ENCODE measurements at regions not wholly inside any gene's neighbourhood (a gene's known extent, or its start where the extent isn't known, plus 50 kb on each side); places are given as distances from the start of the nearest gene placed in this dataset.

DNA sequence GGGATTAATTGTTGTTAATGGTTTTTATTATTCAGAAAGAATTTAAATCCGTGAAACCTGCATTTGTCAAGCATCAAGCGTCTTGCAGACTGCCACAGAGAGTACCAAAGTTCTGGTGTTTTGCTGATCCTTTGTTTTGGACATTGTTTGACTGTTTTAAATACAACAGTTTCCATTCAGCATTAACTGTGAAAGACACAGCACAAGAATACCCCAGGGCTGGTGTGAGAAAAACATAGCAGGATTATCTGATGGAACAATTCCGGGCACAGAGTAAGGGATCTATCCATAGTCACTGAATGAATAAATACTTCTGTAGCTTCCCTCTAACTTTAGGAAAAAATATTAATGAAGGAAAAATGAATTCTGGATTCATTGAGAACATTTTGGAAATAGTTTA is 202.3 kb downstream of the LTN1 start:
- Histone ChIP-seq H3K36me3 (no peaks in the 10 kb centered on the region), H3K9me3 (no peaks in the 10 kb centered on the region), H3K27me3 (no peaks in the 10 kb centered on the region), H3K4me3 (no peak overlapping the region), H3K27ac (no peak overlapping the region), H3K4me1 (no peaks in the 10 kb centered on the region)
- no peak for DNase-seq
- TF ChIP-seq POLR2A (IDR thresholded peaks at IDR 0.05), result no peak
- TF ChIP-seq, protein P1, sequence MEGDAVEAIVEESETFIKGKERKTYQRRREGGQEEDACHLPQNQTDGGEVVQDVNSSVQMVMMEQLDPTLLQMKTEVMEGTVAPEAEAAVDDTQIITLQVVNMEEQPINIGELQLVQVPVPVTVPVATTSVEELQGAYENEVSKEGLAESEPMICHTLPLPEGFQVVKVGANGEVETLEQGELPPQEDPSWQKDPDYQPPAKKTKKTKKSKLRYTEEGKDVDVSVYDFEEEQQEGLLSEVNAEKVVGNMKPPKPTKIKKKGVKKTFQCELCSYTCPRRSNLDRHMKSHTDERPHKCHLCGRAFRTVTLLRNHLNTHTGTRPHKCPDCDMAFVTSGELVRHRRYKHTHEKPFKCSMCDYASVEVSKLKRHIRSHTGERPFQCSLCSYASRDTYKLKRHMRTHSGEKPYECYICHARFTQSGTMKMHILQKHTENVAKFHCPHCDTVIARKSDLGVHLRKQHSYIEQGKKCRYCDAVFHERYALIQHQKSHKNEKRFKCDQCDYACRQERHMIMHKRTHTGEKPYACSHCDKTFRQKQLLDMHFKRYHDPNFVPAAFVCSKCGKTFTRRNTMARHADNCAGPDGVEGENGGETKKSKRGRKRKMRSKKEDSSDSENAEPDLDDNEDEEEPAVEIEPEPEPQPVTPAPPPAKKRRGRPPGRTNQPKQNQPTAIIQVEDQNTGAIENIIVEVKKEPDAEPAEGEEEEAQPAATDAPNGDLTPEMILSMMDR (IDR thresholded peaks at IDR 0.05), result no peak
- intact Hi-C loops (cut with DNase I; ENCODE audit: low total_unique reads), result no loop called here

DNA sequence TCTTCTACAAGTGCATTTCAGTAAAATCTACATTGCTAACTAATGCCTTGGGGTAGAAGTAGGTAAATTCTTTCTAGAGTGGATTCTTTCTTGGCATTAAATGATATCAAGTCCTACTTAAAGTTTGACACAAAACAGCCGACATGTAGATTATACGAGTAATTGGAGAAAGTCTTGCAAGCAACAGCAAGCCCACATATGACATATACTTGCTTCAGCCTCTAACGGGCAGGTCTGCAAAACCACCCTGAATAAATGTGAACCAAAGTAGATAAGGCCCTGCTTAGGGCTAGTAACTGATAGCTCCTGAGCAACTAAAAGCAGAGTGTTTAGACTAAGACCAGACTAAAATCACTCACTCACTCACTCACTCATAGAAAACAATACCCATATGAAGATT is 203.2 kb downstream of the LTN1 start:
- no peak for TF ChIP-seq POLR2A (IDR thresholded peaks at IDR 0.05)
- TF ChIP-seq, protein P1 (IDR thresholded peaks at IDR 0.05), result no peak
- no peaks in the 10 kb centered on the region for H3K27me3 ChIP-seq
- intact Hi-C loops (cut with DNase I; ENCODE audit: low total_unique reads), result no loop called here
- H3K36me3 ChIP-seq, result no peaks in the 10 kb centered on the region
- DNase-seq, result no peak
- no peak overlapping the region for H3K27ac ChIP-seq
- H3K9me3 ChIP-seq, result no peaks in the 10 kb centered on the region
- no peaks in the 10 kb centered on the region for H3K4me1 ChIP-seq
- no peak overlapping the region for H3K4me3 ChIP-seq

DNA sequence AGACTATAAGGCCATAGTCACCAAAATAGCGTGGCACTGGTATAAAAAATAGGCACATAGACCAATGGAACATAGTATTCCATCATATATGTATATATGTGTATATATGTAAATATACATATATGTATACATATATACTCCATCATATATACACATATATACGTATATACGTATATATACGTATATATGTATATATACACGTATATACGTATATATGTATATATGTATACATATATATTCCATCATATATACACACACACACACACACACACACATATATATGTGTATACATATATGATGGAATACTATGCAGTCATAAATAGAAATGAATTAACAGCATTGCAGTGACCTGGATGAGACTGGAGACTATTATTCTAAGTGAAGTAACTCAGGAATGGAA is 204.6 kb downstream of the LTN1 start:
- intact Hi-C loops (cut with DNase I; ENCODE audit: low total_unique reads), result no loop called here

DNA sequence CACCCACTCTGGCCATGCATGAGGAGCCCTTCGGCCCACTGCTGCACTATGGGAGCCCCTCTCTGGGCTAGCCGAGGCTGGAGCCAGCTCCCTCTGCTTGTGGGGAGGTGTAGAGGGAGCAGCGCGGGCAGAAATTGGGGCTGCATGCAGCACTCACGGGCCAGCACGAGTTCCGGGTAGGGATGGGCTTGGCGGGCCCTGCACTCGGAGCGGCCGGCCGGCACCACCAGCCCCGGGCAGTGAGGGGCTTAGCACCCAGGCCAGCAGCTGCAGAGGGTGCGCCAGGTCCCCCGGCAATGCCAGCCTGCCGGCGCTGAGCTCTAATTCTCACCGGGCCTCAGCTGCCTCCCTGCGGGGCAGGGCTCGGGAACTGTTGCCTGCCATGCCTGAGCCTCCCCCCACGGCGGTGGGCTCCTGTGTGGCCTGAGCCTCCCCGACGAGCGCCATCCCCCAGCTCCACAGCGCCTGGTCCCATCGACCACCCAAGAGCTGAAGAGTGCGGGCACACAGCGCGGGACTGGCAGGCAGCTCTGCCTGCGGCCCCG is 209.0 kb downstream of the LTN1 start:
- intact Hi-C loops (cut with DNase I; ENCODE audit: low total_unique reads), result no loop called here

More for the DNA sequence above, 204.6 kb downstream of the LTN1 start:
- Histone ChIP-seq H3K36me3 (no peaks in the 10 kb centered on the region), H3K4me1 (no peaks in the 10 kb centered on the region), H3K27ac (no peak overlapping the region), H3K4me3 (no peak overlapping the region), H3K27me3 (no peaks in the 10 kb centered on the region), H3K9me3 (no peaks in the 10 kb centered on the region)
- TF ChIP-seq, protein P1 (IDR thresholded peaks at IDR 0.05), result no peak
- TF ChIP-seq POLR2A (IDR thresholded peaks at IDR 0.05), result no peak
- DNase-seq, result no peak

DNA sequence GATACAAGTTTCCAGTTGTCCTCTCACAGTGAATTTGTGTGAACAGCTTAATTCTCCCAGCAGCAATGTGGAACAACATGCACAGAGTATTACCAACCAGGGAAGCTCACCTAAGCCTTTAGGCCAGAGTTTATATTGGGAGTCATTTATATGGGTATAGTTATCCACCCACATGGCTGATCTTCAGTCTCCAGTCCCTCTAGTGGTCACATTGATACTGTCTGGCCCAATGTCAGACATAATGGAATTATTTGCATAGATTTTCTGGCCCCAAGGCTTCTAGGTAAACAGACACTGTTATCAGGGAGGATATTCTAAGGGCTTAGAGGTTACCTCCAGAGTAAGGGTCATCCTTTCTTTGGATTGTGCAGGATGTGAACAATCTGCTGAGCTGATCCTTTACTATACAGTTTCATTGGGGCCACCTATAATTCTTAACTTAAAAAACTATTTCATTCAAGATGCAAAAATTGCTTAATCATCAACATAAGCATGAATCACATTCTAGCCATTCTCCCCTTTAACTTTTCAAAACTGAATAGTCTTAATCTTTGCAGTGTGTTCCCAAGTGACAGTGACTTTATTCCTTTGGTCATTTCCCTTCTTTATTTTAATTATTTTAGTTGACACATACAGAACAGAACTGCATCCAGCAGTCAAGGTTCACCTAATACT is 210.9 kb downstream of the LTN1 start:
- intact Hi-C loops (cut with DNase I; ENCODE audit: low total_unique reads), result no loop called here
- H3K27ac ChIP-seq, result no peak overlapping the region

More for the DNA sequence above, 209.0 kb downstream of the LTN1 start:
- Histone ChIP-seq H3K27me3 (no peaks in the 10 kb centered on the region), H3K4me3 (no peak overlapping the region), H3K27ac (no peak overlapping the region), H3K9me3 (no peaks in the 10 kb centered on the region), H3K4me1 (no peaks in the 10 kb centered on the region), H3K36me3 (no peaks in the 10 kb centered on the region)
- DNase-seq, result no peak
- TF ChIP-seq POLR2A (IDR thresholded peaks at IDR 0.05), result no peak
- TF ChIP-seq, protein P1 (IDR thresholded peaks at IDR 0.05), result no peak

More for the DNA sequence above, 210.9 kb downstream of the LTN1 start:
- Histone ChIP-seq H3K36me3 (no peaks in the 10 kb centered on the region), H3K4me1 (no peaks in the 10 kb centered on the region), H3K9me3 (no peaks in the 10 kb centered on the region), H3K4me3 (no peak overlapping the region), H3K27me3 (no peaks in the 10 kb centered on the region)
- TF ChIP-seq, protein P1 (IDR thresholded peaks at IDR 0.05), result peak in 1 of 4 experiments; percentile 18
- TF ChIP-seq POLR2A (IDR thresholded peaks at IDR 0.05), result no peak
- no peak for DNase-seq

All from uterus (tissue), 3 donors.